Hindlimb muscle (tissue), 1 donor: ENCODE measurements at regions not wholly inside any gene's neighbourhood (a gene's known extent, or its start where the extent isn't known, plus 50 kb on each side); places are given as distances from the start of the nearest gene placed in this dataset.

Experiments used
- DNase-seq: peaks from one replicate; pipeline ENCODE4 v3.0.0-alpha.2; 2013

DNA sequence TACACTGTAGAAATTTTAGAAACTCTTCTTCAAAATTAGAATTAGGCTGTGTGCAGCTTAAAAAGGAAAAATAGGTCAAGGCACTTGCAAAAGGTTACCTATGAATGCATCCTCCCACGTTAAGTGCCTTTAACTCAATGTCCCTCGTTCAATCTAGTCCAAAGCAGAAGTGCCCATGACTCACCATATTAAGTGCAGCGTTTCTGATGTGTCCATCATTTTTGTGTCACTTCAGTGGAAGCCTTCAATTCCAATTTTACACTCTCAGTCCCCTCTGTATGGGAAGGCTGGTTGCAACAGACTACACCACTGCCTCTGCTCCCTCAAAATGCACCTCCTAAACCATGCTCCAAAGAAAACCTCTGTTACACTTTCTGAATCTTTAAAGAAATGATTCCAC, 53.4 kb downstream of the FOXB1 start:
- no peak for DNase-seq

DNA sequence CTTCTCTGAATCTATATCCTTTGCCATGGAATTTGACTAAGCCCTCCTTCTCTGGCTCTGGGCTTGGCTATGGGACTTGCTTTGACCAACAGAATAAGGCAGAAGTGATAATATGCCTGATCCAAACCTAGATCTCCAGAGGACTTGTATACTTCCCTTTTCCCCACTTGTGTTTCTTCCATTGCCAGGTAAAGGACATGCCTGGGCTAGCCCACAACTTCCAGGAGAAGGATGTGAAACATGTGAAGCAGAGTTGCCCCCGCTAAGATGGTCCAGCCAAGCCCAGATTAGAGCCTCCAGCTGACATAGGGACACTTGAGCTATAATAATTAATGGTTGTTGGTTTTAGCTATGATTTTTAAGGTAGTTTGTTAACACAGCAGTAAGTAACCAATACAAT, 55.1 kb downstream of the FOXB1 start:
- DNase-seq = no peak

DNA sequence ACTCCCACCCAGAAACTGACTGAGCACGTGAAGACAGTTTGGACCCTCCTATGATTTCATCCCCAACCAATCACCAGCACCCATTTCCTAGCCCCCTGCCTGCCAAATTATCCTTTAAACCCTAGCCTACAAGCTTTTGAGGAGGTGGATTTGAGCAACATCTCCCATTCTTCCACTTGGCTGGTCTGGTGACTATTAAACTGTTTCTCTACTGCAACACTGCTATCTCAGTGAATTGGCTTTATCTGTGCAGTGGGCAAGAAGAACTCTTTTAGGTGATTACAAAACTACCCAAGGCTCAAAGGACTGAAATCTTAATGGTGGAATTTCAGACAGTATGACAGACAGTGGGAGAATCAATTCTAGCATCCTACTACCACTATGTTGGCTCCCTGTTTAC, 57.6 kb downstream of the FOXB1 start:
- DNase-seq = no peak

DNA sequence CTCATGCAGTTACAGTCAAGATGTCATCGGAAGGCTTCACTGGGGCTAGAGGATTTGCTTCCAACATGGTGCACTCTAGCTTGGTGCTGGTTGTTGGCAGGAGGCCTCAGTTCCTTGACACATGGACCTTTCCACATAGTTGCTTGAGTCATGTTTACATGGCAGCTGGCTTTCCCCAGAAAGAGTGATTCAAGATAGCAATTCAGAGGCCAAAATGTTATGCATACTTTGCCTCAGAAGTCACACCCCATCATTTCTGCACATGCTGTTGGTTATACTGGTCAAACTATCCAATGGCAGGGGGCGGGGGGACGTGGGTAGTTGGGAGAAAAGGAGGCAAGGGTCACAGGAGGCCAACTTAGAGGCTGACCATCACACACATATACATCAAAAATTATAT, 58.7 kb downstream of the FOXB1 start:
- no peak for DNase-seq

DNA sequence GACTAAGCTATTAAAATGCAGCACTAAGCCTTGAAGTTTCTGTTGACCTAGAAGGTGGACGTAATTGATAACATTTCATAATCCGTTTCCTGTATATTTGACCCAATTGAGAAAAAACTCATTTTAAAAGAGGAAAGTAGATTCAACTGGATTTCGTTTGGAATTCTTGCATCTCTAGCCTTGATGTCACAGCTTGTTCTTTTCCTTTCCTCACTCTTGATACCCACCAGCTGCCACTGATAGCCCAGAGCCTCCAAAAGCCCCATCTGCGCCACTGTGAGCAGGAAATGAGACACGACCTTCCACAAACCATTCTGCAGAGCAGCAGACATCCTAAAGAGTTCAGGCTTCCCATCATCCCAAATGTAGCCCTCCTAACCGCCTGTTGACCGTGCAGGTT, 61.8 kb downstream of the FOXB1 start:
- no peak for DNase-seq

DNA sequence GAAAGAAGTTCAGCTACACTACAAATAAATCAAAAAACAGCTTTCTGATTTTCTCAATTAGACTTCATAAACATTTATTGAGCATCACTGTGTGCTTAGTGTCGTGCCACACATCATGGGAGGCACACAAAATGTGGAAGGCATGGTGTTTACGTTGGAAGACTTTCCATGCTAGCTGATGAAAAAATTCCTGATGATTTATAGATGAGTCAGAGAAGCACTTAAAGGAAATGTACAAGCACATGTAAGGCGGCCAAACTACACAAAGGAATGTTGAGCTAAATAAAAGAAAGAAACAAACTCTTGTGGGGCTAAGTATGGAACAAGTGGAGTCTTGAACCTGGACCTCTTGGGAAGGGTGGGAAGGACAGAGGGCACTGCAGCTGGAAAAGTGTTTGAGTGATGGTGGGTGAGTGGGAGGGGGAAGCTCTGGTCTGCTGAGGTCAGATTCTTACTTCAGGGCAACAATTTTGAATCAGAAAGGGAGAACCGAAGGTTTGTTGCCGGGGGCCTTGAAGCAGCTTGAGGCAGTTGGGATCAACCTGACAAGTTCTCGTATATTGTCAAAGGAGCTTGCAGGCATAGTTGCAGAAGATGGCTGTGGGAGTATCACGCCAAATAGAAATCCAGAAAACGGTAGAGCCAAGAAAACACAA, 66.9 kb downstream of the FOXB1 start:
- DNase-seq = no peak

DNA sequence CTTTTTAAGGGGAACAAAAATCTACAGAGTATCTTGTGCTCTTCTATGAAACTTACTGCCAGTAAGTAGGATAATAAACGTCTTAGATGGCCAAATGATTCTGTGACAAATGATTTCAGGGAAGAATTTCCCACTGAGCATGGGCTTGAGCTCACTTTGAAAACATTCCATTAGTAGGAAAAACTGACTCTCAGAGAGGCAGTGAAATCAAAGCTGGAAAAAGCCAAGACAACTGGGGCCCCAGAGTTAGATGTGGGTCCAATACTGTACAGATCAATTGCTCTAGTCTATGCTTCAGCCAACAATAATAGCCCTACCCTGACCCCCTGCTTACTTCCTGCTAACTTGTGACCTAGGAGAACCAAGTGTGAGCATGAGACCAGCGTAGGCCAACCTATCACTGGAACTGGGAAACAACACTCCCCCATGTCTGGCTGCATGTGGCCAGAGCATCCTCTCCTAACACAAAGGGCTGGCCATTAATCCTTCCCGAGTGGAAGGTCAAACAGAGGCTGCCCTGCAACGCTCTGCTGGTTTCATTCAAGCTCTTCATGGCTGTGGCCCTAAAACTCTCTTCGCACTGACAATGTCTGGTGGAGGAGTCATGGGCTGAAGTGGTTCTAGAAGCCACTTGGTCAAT, 68.8 kb downstream of the FOXB1 start:
- DNase-seq = no peak

DNA sequence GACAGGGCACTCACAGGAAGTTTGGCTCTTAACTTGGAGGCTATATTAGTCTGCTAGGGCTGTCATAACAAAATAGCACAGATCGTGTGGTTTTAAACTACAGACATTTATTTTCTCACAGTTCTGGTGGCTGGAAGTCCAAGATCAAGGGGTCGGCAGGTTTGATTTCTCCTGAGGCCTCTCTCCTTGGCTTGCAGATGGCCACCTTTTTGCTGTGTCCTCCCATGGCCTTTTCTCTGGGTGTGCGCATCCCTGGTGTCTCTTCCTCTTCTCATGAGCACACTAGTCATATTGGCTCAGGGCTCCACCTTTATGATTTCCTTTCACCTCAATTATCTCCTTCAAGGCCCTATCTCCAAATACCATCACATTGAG, 69.3 kb downstream of the FOXB1 start:
- DNase-seq = no peak

DNA sequence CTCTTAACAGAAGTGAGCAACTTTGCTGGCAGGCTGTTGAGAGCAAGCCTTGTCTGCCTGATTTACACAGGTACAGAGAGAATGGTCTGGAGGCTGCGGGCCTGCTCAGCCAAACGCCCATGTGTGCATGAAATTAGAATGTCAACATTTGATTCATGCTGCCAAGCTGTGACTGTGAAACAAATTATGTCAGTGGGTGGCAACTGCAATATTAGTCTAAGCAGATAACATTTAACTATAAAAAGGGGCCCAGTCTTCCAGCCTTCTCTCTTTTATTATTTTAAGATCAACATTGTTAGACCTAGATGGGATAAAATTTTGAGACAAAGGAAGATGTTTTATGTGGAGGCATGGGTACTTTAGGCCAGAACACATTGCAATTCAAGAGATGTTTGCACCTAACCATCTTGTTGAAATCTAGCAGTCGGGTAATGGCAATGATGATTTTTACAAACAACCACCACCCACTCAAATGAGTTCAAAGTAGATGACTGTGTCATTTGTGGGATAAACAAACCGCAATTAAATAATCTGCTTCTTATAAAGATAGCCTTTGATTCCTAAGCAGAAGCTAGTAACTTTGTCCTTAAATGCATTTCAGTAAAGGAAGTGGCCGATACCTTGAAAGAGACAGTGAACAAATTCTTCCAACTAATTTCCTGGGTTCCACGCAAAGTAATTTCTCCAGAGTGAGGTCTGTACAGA, 70.2 kb downstream of the FOXB1 start:
- DNase-seq = no peak

DNA sequence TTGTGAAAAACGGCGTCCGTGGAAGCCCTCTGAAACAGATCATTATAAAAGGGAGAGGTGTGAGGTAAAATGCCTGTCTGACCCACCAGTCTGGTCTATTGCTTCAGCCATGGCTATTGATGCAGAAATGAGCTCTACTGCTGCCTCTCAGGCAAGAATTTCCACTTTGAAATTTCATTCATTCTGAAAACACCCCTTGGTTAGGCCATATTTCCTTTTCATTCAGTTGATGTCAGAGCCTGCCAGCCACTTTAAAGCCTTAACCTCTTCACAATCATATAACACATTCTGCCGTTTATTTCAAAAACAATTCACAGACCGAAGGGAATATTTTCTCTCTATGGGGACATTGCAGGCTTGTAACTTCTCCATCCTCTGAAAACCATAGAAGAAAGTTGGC, 71.9 kb downstream of the FOXB1 start:
- DNase-seq = no peak

DNA sequence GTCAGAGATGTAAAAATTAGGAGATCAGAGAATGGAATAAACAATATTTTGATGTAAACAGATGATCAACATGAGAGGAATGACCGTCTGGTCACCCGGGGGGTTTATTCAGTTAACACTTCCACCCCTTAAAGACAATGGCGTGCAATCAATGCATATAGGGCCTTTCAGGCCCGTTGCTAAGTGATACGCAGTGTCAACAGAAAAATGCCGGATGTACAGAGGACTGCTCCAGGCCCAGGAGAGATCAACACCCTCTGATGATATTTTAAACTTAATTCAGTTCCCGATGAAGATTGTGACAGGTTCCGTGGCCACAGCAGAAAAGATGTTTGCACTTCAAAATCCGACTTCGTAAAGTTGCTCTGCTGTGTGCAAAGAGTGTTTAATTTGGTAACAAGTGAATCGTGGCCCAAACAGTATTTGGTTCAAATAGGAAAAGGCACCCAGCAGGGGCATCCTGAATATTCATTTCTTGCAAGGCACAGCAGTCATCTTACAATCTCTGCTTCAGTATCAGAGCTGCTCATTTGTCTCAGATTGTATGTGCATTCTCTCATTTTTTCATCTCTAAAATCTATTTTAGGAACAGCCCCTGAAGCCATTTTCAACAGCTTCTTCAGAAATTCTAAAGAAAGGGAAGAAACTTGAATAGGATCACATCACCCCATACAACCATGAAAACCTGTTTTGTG, 72.6 kb downstream of the FOXB1 start:
- no peak for DNase-seq

DNA sequence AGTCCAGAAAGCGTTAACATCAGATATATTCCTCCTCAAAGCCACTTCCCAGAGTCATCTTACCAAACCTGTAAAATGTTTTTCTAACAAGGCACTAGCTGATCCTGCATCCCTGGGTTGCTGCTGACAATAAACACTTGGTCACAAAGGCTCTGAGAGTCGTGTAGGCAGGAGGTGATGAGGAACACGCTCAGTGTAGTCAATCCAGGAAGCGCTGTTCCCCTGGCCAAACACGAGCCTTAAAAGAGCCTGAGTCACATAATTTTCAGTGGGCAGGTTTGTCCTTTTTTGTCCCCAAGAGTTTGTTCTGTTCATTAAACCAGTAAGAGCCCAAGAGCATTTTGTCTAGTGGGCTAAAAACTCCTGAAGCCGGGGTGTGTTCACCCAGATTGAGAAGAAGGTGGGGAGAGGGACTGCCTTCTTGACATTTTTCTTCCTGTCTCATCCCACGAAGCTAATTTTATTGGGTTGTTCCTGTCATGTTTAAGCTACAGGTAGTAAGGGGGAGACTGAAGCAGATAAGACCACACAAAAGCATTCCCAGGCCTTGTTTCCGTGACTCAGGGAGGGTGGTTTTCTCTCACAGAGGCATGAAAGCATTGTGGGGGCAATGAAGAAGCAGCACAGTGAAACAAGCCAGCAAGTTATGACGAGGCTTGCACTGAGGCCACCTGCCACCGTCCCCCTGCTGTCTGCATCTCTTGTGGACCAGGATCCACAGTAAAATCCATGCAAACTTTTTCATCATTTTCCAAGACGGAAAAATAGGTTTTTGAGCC, 73.7 kb downstream of the FOXB1 start:
- no peak for DNase-seq

DNA sequence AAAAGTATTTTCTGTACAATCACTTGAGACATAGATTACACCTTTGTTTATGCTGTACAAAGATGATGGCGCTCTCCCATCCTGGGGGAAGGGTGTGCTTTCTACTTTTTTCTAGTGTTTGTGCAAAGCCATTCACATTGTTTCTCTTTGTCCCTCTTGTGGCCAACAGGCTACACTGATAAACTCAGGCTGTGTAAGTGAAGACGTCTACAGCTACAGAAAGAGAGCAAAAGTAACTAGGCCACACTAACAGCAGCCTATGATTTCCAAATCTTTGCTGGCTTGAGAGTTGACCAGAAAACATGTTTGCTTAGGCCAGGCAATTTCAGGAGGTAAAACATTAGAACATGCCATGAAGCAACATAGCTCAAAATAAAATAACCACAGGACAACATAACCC, 75.1 kb downstream of the FOXB1 start:
- DNase-seq = no peak

DNA sequence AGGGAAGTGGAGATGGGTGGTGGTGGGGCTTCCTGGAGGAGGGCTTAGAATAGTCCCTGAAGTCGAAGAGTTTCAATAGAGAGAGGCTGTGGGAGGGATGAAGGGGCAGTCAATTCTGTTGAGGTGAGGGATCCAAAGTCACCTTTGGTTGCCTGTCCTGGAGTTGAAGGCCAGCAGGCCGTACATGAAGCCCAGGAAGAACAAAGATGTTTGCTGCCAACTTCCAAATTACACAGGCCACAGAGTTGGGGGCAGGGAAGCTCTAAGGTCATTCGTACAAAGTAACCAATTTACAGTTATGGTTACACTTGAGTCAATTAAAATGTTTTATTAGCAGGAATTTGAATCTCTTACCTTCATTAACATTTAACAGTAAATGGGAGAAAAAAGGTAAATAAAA, 77.9 kb downstream of the FOXB1 start:
- no peak for DNase-seq

DNA sequence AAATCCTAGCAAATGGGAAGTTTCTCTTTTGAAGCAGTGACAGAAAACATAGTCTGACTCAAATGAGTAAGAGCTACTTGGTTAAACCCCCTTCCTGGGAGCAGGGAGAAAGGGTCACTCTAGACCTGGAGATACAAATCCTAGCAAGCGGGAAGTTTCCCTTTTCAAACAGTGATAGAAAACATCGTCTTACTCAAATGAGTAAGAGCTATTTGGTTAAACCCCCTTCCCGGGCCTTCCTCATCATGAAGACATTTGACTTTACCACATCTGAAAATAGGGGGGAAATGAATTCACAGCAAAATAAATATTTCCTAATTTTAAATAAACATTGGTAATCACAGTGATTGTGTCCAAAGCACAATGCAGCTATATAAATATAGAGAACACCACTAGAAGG, 79.2 kb downstream of the FOXB1 start:
- no peak for DNase-seq

DNA sequence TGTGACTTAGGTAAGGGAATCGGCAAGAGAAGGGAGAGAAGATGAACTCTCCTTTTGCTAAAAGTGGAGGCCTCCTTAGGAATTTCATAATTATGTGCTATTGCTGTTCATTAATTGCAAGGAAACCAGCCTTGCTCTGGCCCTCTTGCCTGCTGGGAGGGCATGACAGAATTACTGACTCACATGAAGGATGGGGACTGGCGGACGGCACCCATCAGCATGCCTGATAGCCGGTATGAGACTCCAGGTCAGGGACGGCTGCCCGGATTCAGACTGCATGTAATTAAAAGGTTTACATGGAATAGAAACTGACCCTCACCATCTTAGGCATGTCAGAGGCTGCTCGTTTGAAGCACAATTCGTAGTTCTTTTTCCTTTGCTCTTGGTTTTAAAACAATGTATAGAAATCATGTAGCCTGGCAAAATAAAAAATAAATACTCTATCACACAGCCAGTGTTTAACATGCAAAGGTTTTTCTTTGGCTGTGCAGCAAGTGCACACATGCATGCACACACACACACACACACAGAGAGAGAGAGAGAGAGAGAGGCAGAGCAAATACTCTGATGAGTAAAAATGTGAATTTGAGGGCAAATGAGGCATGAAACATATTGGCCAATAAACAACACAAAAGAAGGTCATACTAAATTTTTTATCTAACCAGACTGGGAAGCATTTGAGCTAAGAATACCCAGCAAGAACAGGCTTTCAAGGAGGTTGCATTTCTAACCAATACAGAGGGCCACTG, 82.7 kb downstream of the FOXB1 start:
- no peak for DNase-seq

DNA sequence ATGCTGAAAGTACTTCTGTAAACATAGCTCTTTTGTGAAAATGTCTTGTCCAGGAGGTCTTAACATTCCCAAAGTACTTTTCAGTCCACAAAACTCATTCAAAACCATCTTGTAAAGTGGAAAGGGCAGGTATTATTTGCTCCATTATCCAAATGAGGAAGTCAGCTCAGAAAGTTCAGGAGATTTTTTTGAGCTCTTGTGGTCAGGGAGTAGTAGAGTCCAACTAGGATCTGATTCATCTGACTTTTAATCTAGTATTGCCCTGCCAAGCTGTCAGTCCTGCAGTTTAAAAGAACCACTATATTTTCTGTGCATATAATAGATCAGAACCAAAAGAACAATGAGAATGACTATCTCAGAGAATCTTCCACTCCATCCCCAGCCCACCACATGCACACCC, 83.5 kb downstream of the FOXB1 start:
- DNase-seq = no peak

DNA sequence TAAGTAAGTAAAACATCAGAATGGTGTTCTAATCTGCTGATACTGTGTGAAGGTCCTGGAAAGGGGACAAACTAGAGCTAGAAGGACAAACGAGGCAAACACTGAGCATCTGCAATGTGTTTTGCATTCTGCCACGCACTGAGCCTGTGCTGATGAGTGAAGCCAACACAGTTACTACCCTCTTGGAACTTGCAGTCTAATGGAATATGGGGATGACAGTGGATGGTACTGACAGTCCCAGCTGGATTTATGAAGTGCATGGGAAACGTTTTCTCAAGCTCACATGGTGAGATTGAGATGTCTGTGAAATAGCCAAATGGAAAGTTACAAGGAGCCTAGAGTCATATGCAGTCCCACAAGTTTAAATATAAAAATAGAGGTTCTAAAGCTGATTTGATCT, 86.6 kb downstream of the FOXB1 start:
- DNase-seq = no peak

DNA sequence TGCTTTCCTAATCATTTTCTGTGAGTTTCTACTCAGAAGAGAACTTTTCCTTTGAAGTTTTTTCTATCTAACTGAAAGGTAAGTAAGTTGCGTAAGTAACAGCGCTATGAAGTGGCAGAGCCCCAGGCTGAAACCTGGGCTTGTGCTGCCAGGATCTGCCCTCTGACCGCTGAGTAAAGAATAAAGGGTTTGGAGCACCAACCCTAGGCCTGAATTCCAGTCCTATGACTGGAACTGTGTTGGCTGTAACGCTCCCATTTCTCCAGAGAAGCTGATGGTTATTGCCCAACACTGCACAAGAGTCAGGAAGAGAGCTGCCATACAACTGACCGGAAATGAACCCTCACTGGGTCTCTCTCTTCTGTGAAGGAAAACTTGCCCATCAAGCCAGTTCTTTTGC, 87.0 kb downstream of the FOXB1 start:
- no peak for DNase-seq

DNA sequence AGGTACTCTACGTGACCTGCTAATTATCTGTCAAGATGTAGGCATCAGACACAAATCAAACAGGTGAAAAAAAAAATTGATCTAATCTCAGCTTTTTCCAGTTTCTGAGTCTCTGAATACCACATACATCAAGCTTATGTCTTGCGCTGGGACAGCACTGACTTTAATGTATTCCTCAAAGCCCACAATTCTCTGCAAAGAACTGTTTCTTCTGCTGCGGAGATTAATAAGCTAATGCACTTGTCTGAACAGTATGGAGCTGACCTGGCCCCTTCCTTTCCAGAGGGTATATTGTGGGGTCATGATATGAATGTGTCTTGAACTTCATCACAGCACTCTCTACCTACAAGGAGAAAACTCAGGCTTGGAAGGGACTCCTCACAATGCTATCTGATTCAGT, 87.8 kb downstream of the FOXB1 start:
- no peak for DNase-seq

DNA sequence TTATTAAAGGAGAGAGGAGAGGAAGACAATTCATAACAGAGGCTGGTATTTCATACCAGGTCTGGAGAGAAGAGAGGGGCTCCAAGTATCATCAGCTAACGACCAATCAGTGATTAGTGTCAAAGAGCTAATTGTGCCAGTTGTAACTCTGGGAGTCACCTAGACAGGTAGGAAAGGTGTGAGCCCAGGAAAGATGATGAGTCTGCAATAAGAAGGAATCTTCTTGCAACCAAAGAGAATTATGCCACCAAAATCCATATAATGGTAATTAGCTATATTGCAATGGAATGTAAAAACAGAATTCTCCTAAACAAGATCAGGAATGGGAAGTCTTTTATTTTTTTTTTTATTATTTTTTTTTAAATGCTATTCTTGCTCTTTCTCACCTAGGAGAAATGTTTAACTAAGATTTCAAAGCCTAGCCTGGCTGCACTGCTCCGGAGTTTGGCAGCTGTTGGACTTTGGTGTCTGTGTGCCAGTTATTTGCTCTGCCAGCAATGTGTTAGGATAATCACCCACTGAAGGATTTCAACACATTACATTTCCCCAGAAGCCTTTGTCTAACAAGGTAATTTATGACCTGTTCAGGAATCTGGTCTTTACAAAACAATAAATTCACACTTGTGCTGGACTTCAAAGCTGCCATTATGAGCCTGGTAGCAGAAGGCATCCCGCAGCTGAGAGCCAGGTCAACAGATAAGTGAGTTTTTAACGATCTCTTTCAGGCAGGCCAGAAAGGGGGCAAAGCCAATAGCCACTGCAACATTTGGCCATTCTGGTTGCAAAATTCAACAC, 89.4 kb downstream of the FOXB1 start:
- no peak for DNase-seq
